HEK293T (cell line): ENCODE measurements at regions not wholly inside any gene's neighbourhood (a gene's known extent, or its start where the extent isn't known, plus 50 kb on each side); places are given as distances from the start of the nearest gene placed in this dataset.

Source experiments
- CTCF ChIA-PET: fragments of 350-600 bp; formaldehyde crosslinking; extraction: SDS; loops from one replicate; lab custom pipeline; 2021; ENCODE audit warnings: antibody characterized with exemption, inconsistent platforms; lab: Yijun Ruan, JAX
- POLR2A ChIA-PET: fragments of 350-600 bp; formaldehyde crosslinking; extraction: SDS; loops from one replicate; lab custom pipeline; 2020; ENCODE audit warnings: antibody characterized with exemption, inconsistent platforms; lab: Yijun Ruan, JAX
- DNase-seq: peaks from one replicate; pipeline ENCODE4 v3.0.0; 2012; ENCODE audit warnings: mixed read lengths; ENCODE audit errors: extremely low spot score
- ARNT ChIP-seq: fragments of 450-650 bp; IDR thresholded peaks from 2 replicates; pipeline ENCODE4 v1.6.1; 2017; ENCODE audit warnings: mild to moderate bottlenecking
- BHLHE40 ChIP-seq: fragments of 450-650 bp; IDR thresholded peaks from 2 replicates; pipeline ENCODE4 v1.6.1; 2016; ENCODE audit warnings: mild to moderate bottlenecking, moderate library complexity, borderline replicate concordance
- CTBP1 ChIP-seq: fragments of 450-650 bp; IDR thresholded peaks from 2 replicates; pipeline ENCODE4 v1.6.1; 2016; ENCODE audit warnings: borderline replicate concordance
- ELF4 ChIP-seq: fragments of 450-650 bp; IDR thresholded peaks from 2 replicates; pipeline ENCODE4 v1.6.1; 2017; ENCODE audit warnings: antibody characterized with exemption
- FOXA1 ChIP-seq: fragments of 450-650 bp; IDR thresholded peaks from 2 replicates; pipeline ENCODE4 v1.6.1; 2016; ENCODE audit warnings: mild to moderate bottlenecking
- FOXK2 ChIP-seq: fragments of 450-650 bp; IDR thresholded peaks from 2 replicates; pipeline ENCODE4 v1.6.1; 2016; ENCODE audit warnings: mild to moderate bottlenecking
- FOXM1 ChIP-seq: fragments of 450-650 bp; IDR thresholded peaks from 2 replicates; pipeline ENCODE4 v1.6.1; 2017; ENCODE audit warnings: mild to moderate bottlenecking, borderline replicate concordance
- HDGF ChIP-seq: fragments of 450-650 bp; IDR thresholded peaks from 2 replicates; pipeline ENCODE4 v1.6.1; 2017; ENCODE audit warnings: antibody characterized with exemption, borderline replicate concordance
- L3MBTL2 ChIP-seq: fragments of 450-650 bp; conservative IDR thresholded peaks from 2 replicates; pipeline ENCODE4 v1.6.1; 2016; ENCODE audit warnings: mild to moderate bottlenecking
- LEF1 ChIP-seq: fragments of 450-650 bp; IDR thresholded peaks from 2 replicates; pipeline ENCODE4 v1.6.1; 2017; ENCODE audit warnings: mild to moderate bottlenecking, borderline replicate concordance
- NFRKB ChIP-seq: fragments of 450-650 bp; IDR thresholded peaks from 2 replicates; pipeline ENCODE4 v1.6.1; 2016; ENCODE audit warnings: mild to moderate bottlenecking, moderate library complexity
- PKNOX1 ChIP-seq: fragments of 450-650 bp; IDR thresholded peaks from 2 replicates; pipeline ENCODE4 v1.6.1; 2016
- SP1 ChIP-seq: fragments of 450-650 bp; IDR thresholded peaks from 2 replicates; pipeline ENCODE4 v1.6.1; 2017
- SUZ12 ChIP-seq: fragments of 450-650 bp; IDR thresholded peaks from 2 replicates; pipeline ENCODE4 v1.6.1; 2016; ENCODE audit warnings: mild to moderate bottlenecking
- TARDBP ChIP-seq: fragments of 450-650 bp; IDR thresholded peaks from 2 replicates; pipeline ENCODE4 v1.6.1; 2016
- ZNF384 ChIP-seq: fragments of 450-650 bp; IDR thresholded peaks from 2 replicates; pipeline ENCODE4 v1.6.1; 2016

DNA sequence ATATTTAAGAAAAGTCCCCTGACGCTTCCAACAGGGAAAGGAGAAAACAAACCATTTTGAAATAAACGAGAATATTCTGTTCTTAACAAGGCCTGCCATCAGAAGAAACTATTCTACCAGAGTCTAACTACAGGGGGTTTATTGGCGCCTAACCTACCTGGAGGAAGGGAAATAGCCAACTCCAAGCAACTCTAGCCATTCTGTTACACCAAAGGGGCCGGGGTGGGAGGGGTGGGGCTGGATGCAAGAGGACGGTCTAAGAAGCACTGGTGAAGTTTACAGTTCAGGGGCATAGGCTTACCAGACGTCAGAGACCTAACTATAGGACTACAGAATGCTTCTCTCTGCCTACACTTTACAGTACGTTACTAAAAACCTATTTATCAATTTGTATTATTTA, 60.5 kb upstream of the GALNT5 start:
- ChIA-PET CTCF (no interaction called here), POLR2A (no interaction called here)
- TF ChIP-seq NFRKB (no peak), HDGF (no peak), TARDBP (no peak), SUZ12 (no peak), BHLHE40 (no peak), ELF4 (no peak), ZNF384 (no peak), L3MBTL2 (no peak), FOXK2 (no peak), PKNOX1 (no peak), LEF1 (no peak), FOXM1 (no peak), ARNT (no peak), SP1 (no peak)
- no peak for DNase-seq

- TF ChIP-seq SUZ12 (no peak), TARDBP (no peak), PKNOX1 (no peak), LEF1 (no peak), L3MBTL2 (no peak), ELF4 (no peak), CTBP1 (no peak)
- ChIA-PET CTCF (no interaction called here), POLR2A (no interaction called here)
- no peak for DNase-seq
Measured at GRCh38 chr2:157197848-157198247, 59.7 kb upstream of the GALNT5 start.

GRCh38 chr2:157203651-157204050, 53.9 kb upstream of the GALNT5 start:
- POLR2A ChIA-PET: no interaction called here
- CTCF ChIA-PET: interaction anchor here (1.9 kb wide), 1 partner anchor 10 kb away, joined by 5 read pairs; no protein-coding TSS in a partner anchor
- TF ChIP-seq BHLHE40 (no peak), CTBP1 (no peak), ELF4 (no peak), SUZ12 (no peak), TARDBP (no peak), FOXK2 (no peak), L3MBTL2 (no peak), PKNOX1 (no peak), ZNF384 (no peak), FOXM1 (no peak)
- no peak for DNase-seq

- no peak for DNase-seq
- ChIA-PET CTCF (interaction anchor here (1.9 kb wide), 1 partner anchor 11 kb away, joined by 5 read pairs; no protein-coding TSS in a partner anchor), POLR2A (no interaction called here)
- TF ChIP-seq CTBP1 (no peak), HDGF (no peak), ELF4 (no peak), NFRKB (no peak), SUZ12 (no peak), PKNOX1 (no peak), L3MBTL2 (no peak), LEF1 (no peak), FOXA1 (no peak), BHLHE40 (no peak), ZNF384 (no peak), FOXK2 (no peak), TARDBP (no peak)
Measured at GRCh38 chr2:157204401-157204800, 53.1 kb upstream of the GALNT5 start.

DNA sequence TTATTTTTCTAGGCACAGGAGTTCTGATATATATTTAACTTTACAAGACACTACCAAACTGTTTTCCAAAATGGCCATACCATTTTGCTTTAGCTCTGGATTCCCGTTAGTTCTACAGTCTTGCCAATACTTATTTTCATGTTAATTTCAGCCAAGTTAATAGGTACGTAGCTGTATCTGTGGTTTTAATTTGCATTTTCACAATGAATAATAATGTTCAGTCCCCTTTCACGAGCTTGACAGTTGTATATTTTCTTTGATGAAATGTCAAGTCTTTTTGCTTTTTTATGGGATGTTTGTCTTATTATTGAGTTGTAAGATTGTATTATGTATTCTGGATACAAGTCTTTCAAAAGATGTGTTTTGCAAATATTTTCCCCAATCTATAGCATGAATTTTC, 50.6 kb upstream of the GALNT5 start:
- DNase-seq: no peak
- POLR2A ChIA-PET: no interaction called here
- CTCF ChIA-PET: no interaction called here
- TF ChIP-seq ELF4 (no peak), FOXK2 (no peak), SUZ12 (no peak), SP1 (no peak), HDGF (no peak)
